H9 (cell line): ENCODE measurements at regions not wholly inside any gene's neighbourhood (a gene's known extent, or its start where the extent isn't known, plus 50 kb on each side); places are given as distances from the start of the nearest gene placed in this dataset.

ENCODE experiments used
- DNase-seq: peaks from one replicate; pipeline ENCODE4 v3.0.0-alpha.2; 2017
- H2AFZ ChIP-seq: one replicate; pipeline ENCODE4 v1.6.1; 2013; ENCODE audit warnings: mild to moderate bottlenecking, low read length, control low read depth, moderate library complexity
- H2AK5ac ChIP-seq: 2 replicates; pipeline ENCODE4 v1.6.1; 2013; ENCODE audit warnings: low read length, control low read depth, mixed read lengths; ENCODE audit not compliant: insufficient read length
- H2BK120ac ChIP-seq: one replicate; pipeline ENCODE4 v1.6.1; 2013; ENCODE audit warnings: low read depth, mild to moderate bottlenecking, low read length, control low read depth, inconsistent platforms; ENCODE audit not compliant: poor library complexity, severe bottlenecking
- H2BK12ac ChIP-seq: 2 replicates; pipeline ENCODE4 v1.6.1; 2013; ENCODE audit warnings: low read length, control low read depth, mixed read lengths, low read depth; ENCODE audit not compliant: insufficient read length
- H2BK15ac ChIP-seq: 2 replicates; pipeline ENCODE4 v1.6.1; 2013; ENCODE audit warnings: low read depth, low read length, control low read depth
- H2BK20ac ChIP-seq: one replicate; pipeline ENCODE4 v1.6.1; 2013; ENCODE audit warnings: low read depth, mild to moderate bottlenecking, low read length, control low read depth, inconsistent platforms; ENCODE audit not compliant: poor library complexity, severe bottlenecking
- H2BK5ac ChIP-seq: 2 replicates; pipeline ENCODE4 v1.6.1; 2013; ENCODE audit warnings: low read length, control low read depth, mixed read lengths; ENCODE audit not compliant: insufficient read length
- H3K14ac ChIP-seq: 2 replicates; pipeline ENCODE4 v1.6.1; 2013; ENCODE audit warnings: low read length, control low read depth; ENCODE audit not compliant: insufficient read depth
- H3K18ac ChIP-seq: 2 replicates; pipeline ENCODE4 v1.6.1; 2013; ENCODE audit warnings: low read depth, mild to moderate bottlenecking, mixed read lengths, low read length, control low read depth; ENCODE audit not compliant: insufficient read length
- H3K23ac ChIP-seq: 2 replicates; pipeline ENCODE4 v1.6.1; 2013; ENCODE audit warnings: low read length, control low read depth, mixed read lengths, low read depth; ENCODE audit not compliant: insufficient read length
- H3K23me2 ChIP-seq: 2 replicates; pipeline ENCODE4 v1.6.1; 2013; ENCODE audit warnings: low read depth, mild to moderate bottlenecking, mixed read lengths, low read length, control low read depth; ENCODE audit not compliant: insufficient read length, poor library complexity, severe bottlenecking
- H3K27ac ChIP-seq: 2 replicates; pipeline ENCODE4 v1.5.1; 2013; ENCODE audit warnings: low read length, control low read depth, mixed read lengths, low read depth; ENCODE audit not compliant: insufficient read length
- H3K27me3 ChIP-seq: 2 replicates; pipeline ENCODE4 v1.6.1; 2013; ENCODE audit warnings: low read length, control low read depth, inconsistent platforms; ENCODE audit not compliant: insufficient read depth
- H3K4ac ChIP-seq: 2 replicates; pipeline ENCODE4 v1.6.1; 2013; ENCODE audit warnings: low read depth, mild to moderate bottlenecking, control low read depth, inconsistent platforms, low read length, moderate library complexity
- H3K4me1 ChIP-seq: 2 replicates; pipeline ENCODE4 v1.6.1; 2013; ENCODE audit warnings: low read length, control low read depth, inconsistent platforms; ENCODE audit not compliant: insufficient read depth
- H3K4me2 ChIP-seq: 2 replicates; pipeline ENCODE4 v1.6.1; 2013; ENCODE audit warnings: low read length, control low read depth, mixed read lengths; ENCODE audit not compliant: insufficient read length, insufficient read depth
- H3K56ac ChIP-seq: 2 replicates; pipeline ENCODE4 v1.6.1; 2013; ENCODE audit warnings: low read depth, mild to moderate bottlenecking, mixed read lengths, low read length, control low read depth; ENCODE audit not compliant: insufficient read length
- H3K79me1 ChIP-seq: 2 replicates; pipeline ENCODE4 v1.6.1; 2013; ENCODE audit warnings: low read depth, mild to moderate bottlenecking, moderate library complexity, low read length, control low read depth, inconsistent platforms; ENCODE audit not compliant: insufficient read depth, poor library complexity, severe bottlenecking
- H3K79me2 ChIP-seq: 2 replicates; pipeline ENCODE4 v1.6.1; 2013; ENCODE audit warnings: low read length, control low read depth, inconsistent platforms; ENCODE audit not compliant: insufficient read depth
- H3K9ac ChIP-seq: 2 replicates; pipeline ENCODE4 v1.6.1; 2013; ENCODE audit warnings: low read length, control low read depth, mixed read lengths; ENCODE audit not compliant: insufficient read length; ENCODE audit errors: extremely low read depth
- H3K9me3 ChIP-seq: one replicate; pipeline ENCODE4 v1.6.1; 2013; ENCODE audit warnings: low read depth, low read length, inconsistent platforms; ENCODE audit not compliant: control insufficient read depth
- H3T11ph ChIP-seq: one replicate; pipeline ENCODE4 v1.6.1; 2013; ENCODE audit warnings: mild to moderate bottlenecking, low read length, control low read depth, inconsistent platforms
- H4K20me1 ChIP-seq: one replicate; pipeline ENCODE4 v1.6.1; 2013; ENCODE audit not compliant: control insufficient read depth, insufficient read length, insufficient read depth
- H4K5ac ChIP-seq: 2 replicates; pipeline ENCODE4 v1.6.1; 2013; ENCODE audit warnings: low read depth, mild to moderate bottlenecking, mixed read lengths, low read length, control low read depth; ENCODE audit not compliant: insufficient read length
- H4K8ac ChIP-seq: replicated peaks from 2 replicates; pipeline ENCODE4 v1.6.1; 2013; ENCODE audit warnings: low read length, control low read depth, mixed read lengths, low read depth; ENCODE audit not compliant: insufficient read length
- H4K91ac ChIP-seq: 2 replicates; pipeline ENCODE4 v1.6.1; 2013; ENCODE audit warnings: low read depth, mild to moderate bottlenecking, moderate library complexity, mixed read lengths, low read length, control low read depth; ENCODE audit not compliant: insufficient read length
- H3K27ac Mint-ChIP-seq, 3 experiments: 2 replicates in 2 of 3; 3 replicates in 1 of 3; pipeline ENCODE4 v1.8.0; 2020 to 2021; ENCODE audit warnings: mixed read lengths in 3 of 3, mild to moderate bottlenecking in 1 of 3, moderate library complexity in 1 of 3
- H3K27me3 Mint-ChIP-seq: 2 replicates; pipeline ENCODE4 v1.8.0; 2021; ENCODE audit warnings: low read depth, mild to moderate bottlenecking, moderate library complexity, mixed read lengths
- H3K36me3 Mint-ChIP-seq, 3 experiments: 2 replicates in 2 of 3; 3 replicates in 1 of 3; pipeline ENCODE4 v1.8.0; 2020 to 2021; ENCODE audit warnings: low read depth in 3 of 3, mixed read lengths in 3 of 3; ENCODE audit not compliant: insufficient read depth in 1 of 3
- H3K4me1 Mint-ChIP-seq, 2 experiments: 2 replicates each; pipeline ENCODE4 v1.8.0; 2020; ENCODE audit warnings: mixed read lengths in 2 of 2
- H3K4me3 Mint-ChIP-seq, 2 experiments: 2 replicates in 1 of 2; 3 replicates in 1 of 2; pipeline ENCODE4 v1.8.0; 2020 to 2021; ENCODE audit warnings: mild to moderate bottlenecking in 2 of 2, mixed read lengths in 2 of 2, moderate library complexity in 1 of 2
- H3K9me3 Mint-ChIP-seq, 2 experiments: 2 replicates in 1 of 2; 3 replicates in 1 of 2; pipeline ENCODE4 v1.8.0; 2020; ENCODE audit warnings: mild to moderate bottlenecking in 2 of 2, mixed read lengths in 2 of 2, moderate library complexity in 1 of 2
- WGBS: extraction: QIAGEN DNeasy Blood & Tissue Kit; methylation state at CpG from one replicate; pipeline ENCODE4 v1.1.7; 2013; ENCODE audit warnings: missing lambda C conversion rate, low lambda C conversion rate, mixed read lengths; ENCODE audit not compliant: insufficient read length; ENCODE audit errors: extremely low coverage; 5-methylcytosine and 5-hydroxymethylcytosine counted together
- TF ChIP-seq, protein P1 (sequence below): fragments of 200-600 bp; sonication (generic); conservative IDR thresholded peaks from 3 replicates; pipeline ENCODE4 v1.8.0; 2021; ENCODE audit warnings: antibody characterized with exemption, mild to moderate bottlenecking

DNA sequence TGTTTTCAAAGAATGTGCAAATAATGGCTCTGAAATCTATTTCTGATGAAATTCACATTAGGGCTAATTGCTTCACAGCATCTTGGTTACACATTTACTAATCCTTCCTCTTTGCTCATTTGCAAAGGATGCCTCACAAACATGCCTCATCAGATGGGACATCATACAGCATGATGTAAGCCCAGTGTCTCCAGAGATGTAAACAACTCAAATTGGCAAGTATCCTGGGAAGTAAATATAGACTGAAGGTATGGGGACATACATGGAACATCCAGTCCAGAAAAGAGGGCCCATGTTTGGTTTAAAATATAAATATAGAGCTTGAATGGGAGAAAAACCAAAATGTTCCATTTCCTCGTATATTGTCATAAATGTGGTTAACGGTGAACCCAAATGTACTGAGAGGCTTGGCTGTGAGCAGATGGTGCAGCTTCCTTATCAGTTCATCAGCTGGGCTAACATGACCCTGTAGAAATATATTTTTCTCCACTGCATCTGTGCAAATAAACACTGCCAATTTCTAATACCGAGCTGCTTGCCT lies 142.9 kb upstream of the NUDT7 start:
- TF ChIP-seq, protein P1, sequence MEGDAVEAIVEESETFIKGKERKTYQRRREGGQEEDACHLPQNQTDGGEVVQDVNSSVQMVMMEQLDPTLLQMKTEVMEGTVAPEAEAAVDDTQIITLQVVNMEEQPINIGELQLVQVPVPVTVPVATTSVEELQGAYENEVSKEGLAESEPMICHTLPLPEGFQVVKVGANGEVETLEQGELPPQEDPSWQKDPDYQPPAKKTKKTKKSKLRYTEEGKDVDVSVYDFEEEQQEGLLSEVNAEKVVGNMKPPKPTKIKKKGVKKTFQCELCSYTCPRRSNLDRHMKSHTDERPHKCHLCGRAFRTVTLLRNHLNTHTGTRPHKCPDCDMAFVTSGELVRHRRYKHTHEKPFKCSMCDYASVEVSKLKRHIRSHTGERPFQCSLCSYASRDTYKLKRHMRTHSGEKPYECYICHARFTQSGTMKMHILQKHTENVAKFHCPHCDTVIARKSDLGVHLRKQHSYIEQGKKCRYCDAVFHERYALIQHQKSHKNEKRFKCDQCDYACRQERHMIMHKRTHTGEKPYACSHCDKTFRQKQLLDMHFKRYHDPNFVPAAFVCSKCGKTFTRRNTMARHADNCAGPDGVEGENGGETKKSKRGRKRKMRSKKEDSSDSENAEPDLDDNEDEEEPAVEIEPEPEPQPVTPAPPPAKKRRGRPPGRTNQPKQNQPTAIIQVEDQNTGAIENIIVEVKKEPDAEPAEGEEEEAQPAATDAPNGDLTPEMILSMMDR, result no peak
- H3K27me3 Mint-ChIP-seq, result no peaks in the 10 kb centered on the region
- WGBS, result no CpG with 5 or more reads among the region's 3 CpGs

More for the DNA sequence above, 142.9 kb upstream of the NUDT7 start:
- Histone ChIP-seq H2AFZ (no peak overlapping the region), H3K18ac (no peak overlapping the region), H3K9me3 (no peaks in the 10 kb centered on the region), H3K4ac (no peak overlapping the region), H4K91ac (no peak overlapping the region), H3K23ac (no peak overlapping the region), H2BK20ac (no peak overlapping the region), H3K79me2 (no peaks in the 10 kb centered on the region), H2BK120ac (no peak overlapping the region), H4K20me1 (no peaks in the 10 kb centered on the region), H4K8ac (no peak overlapping the region), H3K9ac (no peak overlapping the region), H3K79me1 (no peaks in the 10 kb centered on the region), H3K4me1 (no peaks in the 10 kb centered on the region), H2AK5ac (no peak overlapping the region), H3K27me3 (no peaks in the 10 kb centered on the region), H3K23me2 (no peaks in the 10 kb centered on the region), H4K5ac (no peak overlapping the region), H2BK15ac (no peak overlapping the region), H3K56ac (no peak overlapping the region), H3K14ac (no peak overlapping the region), H3K4me2 (no peak overlapping the region), H3K27ac (no peak overlapping the region), H2BK5ac (no peak overlapping the region), H3T11ph (no peak overlapping the region), H2BK12ac (no peak overlapping the region)
- Mint-ChIP-seq H3K4me1 (peaks cover 3 to 7% of the 10 kb centered on the region in 2 experiments; a peak in 3 of 4 replicates), H3K27ac (no peak overlapping the region), H3K4me3 (no peak overlapping the region), H3K9me3 (peaks cover 0 to 9% of the 10 kb centered on the region in 2 experiments; a peak in 1 of 5 replicates), H3K36me3 (peaks cover 0 to 5% (median 0%) of the 10 kb centered on the region in 3 experiments; a peak in 2 of 7 replicates)
- no peak for DNase-seq
